Right lobe of liver (tissue), 4 donors: ENCODE measurements at regions not wholly inside any gene's neighbourhood (a gene's known extent, or its start where the extent isn't known, plus 50 kb on each side); places are given as distances from the start of the nearest gene placed in this dataset.

ENCODE experiments used
- CTCF ChIP-seq, 4 donors: fragments of 200-600 bp in 3 of 4; fragments of 450-650 bp in 1 of 4; IDR thresholded peaks; one replicate each; pipeline versions ENCODE4 v1.5.1 to v1.8.0; 2016 to 2022; ENCODE audit warnings: antibody characterized with exemption in 4 of 4, mild to moderate bottlenecking in 2 of 4
- POLR2A ChIP-seq: fragments of 450-650 bp; IDR thresholded peaks from one replicate; pipeline ENCODE4 v1.6.1; 2017; ENCODE audit warnings: antibody characterized with exemption, mild to moderate bottlenecking
- donor health status: DM: no; HTN: no; CAD: no.
- donor health status: DM: no; HTN: no; CAD: no.
- donor health status: DM: no; HTN: yes; CAD: no.

GRCh38 chr3:59658274-59658673, 608.4 kb upstream of the CFAP20DC start:
- TF ChIP-seq CTCF (IDR thresholded peaks at IDR 0.05) (no peak), POLR2A (no peak)
